Panc1 (cell line): ENCODE measurements at regions not wholly inside any gene's neighbourhood (a gene's known extent, or its start where the extent isn't known, plus 50 kb on each side); places are given as distances from the start of the nearest gene placed in this dataset.

Source experiments
- CTCF ChIP-seq: fragments of 450-650 bp; IDR thresholded peaks from 2 replicates; pipeline ENCODE4 v1.5.1; 2017; ENCODE audit warnings: mild to moderate bottlenecking
- POLR2AphosphoS5 ChIP-seq: IDR thresholded peaks from 2 replicates; pipeline ENCODE4 v1.6.1; 2012; ENCODE audit warnings: mild to moderate bottlenecking, low read depth, low read length, moderate library complexity
- REST ChIP-seq, 2 experiments: IDR thresholded peaks; 2 replicates each; pipeline ENCODE4 v1.6.1; 2011 to 2012; ENCODE audit warnings: low read depth in 2 of 2, control low read depth in 1 of 2, low read length in 1 of 2, mild to moderate bottlenecking in 1 of 2, moderate library complexity in 1 of 2; ENCODE audit not compliant: insufficient read depth in 1 of 2
- SIN3A ChIP-seq: IDR thresholded peaks from 2 replicates; pipeline ENCODE4 v1.6.1; 2012; ENCODE audit warnings: low read depth, mild to moderate bottlenecking, low read length, moderate library complexity, borderline replicate concordance; ENCODE audit not compliant: insufficient read depth
- TCF7L2 ChIP-seq: IDR thresholded peaks from 2 replicates; pipeline ENCODE4 v1.6.1; 2011; ENCODE audit warnings: mild to moderate bottlenecking, low read depth, low read length, inconsistent platforms

- no peak for TF ChIP-seq TCF7L2
- no peak for TF ChIP-seq CTCF
- TF ChIP-seq POLR2AphosphoS5, result no peak
- no peak for TF ChIP-seq REST (IDR thresholded peaks at IDR 0.05; ENCODE audit: insufficient read depth in 1 of 2, low read depth in 2 of 2, low read length in 1 of 2)
- TF ChIP-seq SIN3A, result no peak
Observed at GRCh38 chr16:51553314-51553713, 402.2 kb upstream of the SALL1 start.
